HG03060 (cell line): ENCODE measurements at regions not wholly inside any gene's neighbourhood (a gene's known extent, or its start where the extent isn't known, plus 50 kb on each side); places are given as distances from the start of the nearest gene placed in this dataset.

Experiments used
- ATAC-seq: cut with Tn5 transposase; IDR thresholded peaks from one replicate; pipeline ENCODE4 v1.9.1; 2021; ENCODE audit warnings: low read depth, moderate number of reproducible peaks; ENCODE audit not compliant: unreplicated experiment

DNA sequence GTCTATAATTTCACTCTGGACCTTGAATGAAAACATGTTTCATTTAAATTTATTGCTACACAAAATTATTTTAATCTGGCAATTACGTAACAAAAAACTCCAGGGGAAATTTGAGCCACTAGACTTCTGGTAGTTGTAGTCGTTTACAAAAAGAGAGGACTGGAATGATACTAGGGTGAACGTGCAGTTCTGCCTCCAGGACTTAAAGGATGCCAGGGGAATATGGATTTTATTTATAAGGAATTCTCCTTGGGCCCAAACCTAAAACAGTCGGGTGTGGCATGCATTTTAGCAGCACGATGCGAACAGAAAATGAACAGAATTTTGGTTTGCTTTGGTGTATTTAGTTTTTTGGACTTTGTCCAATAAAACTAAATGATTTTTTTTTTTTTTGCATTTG lies 76.9 kb downstream of the PRL start:
- no peak for ATAC-seq

DNA sequence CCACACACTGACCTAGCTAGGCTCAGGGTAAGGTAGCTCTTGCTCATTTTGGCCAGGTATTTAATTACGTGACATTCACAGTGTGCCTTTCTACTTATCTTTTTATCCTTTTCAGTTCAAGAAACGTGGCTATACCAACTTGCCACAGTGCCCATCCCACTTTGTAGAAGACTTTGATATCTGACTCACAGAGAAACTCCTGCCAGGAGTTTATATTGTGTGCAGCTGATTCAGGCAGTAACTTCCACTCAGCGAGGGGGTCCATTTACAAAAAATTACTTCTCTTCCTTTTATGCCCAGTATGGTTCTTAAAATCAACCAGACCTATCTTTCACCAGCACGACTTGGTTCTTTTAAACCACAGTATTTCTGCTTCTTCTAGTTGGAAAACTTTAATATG lies 75.6 kb downstream of the PRL start:
- no peak for ATAC-seq

DNA sequence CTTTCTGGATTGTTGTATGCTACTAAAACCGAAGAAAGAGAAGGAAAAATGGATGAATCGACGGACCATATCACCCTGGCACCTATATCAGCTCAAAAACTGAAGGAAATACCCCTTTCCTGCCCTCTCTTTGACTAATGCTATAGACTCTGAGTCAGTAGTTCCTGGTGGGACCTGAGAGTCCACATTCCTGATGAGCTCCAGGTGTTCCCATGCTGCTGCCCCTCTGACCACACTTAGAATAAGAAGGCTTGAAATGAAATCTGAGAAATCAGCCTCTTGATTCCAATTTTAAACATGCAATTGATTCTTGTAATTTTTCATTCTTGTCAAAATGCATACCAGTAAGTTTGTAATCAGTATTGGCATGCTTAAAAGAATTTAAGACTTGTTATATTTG lies 75.2 kb downstream of the PRL start:
- ATAC-seq, result no peak

- ATAC-seq, result no peak
Measured at GRCh38 chr6:22222469-22222868, 74.4 kb downstream of the PRL start.

DNA sequence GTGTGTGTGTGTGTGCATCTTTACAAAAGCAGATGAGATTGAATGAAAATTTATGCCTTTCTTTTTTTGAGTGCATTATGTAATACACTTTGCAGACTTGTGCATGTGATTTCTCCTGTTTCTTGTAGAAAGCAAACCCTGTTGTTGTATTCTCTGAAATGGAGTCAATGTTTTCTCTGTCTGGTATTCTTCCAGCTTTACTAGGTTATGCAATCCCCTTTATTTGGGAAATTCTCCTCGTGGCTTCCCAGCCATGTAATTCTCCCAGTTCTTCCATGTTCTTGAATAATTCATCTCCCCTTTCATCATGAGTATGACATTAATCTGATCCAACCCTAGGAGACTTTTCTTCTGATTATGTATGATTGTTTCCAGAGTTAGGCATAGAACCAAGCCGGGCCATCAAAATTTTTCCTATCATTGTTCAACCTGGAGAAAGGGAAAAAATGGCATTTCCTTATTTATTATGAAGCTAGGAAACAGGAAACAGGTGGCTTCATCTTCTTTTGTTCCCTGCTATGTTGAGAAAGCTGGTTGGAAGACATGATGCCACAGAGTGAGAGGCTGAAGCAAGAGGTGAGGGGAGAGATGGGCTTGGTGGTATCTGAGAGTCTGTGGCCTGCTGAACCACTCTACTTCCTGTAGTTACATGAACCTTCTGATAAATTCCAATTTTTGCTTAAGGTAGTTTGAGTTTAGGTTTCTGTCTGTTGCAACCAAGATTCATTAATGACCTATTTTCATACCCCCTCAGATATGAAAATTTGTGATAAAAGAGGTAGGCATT lies 68.8 kb downstream of the PRL start:
- no peak for ATAC-seq

GRCh38 chr6:22231050-22231449 lies 65.8 kb downstream of the PRL start:
- ATAC-seq, result no peak

DNA sequence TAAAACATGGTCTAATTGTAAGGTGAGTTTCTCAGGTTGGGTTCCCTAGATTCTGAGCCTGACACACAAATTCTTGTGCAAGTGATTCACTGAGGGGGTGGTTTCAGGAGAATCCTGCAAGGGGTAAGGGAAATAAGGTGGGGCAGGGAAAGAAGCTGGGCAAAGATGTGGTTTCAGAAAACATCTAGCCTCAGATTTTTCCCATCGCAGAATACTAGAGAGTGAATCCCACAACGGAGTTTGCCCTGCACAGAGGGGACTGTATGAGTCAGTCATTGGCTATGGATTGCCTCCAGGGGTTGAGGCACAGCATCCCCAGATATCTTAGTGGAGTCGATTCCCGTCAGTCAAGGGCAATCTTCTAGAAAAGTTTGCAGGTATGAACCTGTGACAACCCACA lies 65.2 kb downstream of the PRL start:
- no peak for ATAC-seq

DNA sequence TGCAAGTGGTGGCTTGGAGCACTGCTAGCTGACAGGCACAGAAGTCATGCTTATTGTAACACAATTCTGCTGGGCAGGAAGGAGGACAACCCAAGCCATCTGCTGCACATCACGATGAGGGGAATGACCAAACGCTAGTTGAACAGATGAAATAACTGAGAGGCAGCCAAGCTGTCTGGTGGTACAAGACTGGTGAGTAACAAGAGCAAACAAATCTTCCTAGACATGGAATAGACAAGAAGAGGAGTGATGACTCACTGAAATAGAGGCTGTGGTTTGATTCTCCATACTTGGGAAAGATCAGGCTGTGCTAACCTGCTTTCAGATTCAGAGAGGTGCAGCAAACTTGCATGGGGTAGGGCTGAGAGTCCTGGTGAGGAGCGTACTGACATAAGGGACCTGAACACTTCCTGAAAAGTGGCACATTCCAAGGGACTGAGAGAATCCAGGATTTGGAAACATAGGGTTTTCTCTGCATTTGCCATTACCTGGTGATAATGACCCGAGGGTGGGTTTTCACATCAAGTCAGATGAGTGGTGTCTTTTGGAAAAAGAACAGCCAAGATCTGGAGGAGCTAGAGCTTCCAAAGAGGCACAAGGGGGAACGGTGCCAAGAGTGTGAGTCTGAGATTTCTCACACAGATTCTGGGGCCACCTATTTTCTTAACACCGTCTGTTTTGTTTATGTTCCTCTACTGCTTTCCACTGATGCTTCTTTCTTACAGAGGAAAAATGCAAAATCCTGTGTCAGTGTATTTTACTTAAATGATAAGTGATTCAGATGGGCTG lies 60.0 kb downstream of the PRL start:
- ATAC-seq, result no peak
